ENCODE measurements at regions not wholly inside any gene's neighbourhood (a gene's known extent, or its start where the extent isn't known, plus 50 kb on each side); places are given as distances from the start of the nearest gene placed in this dataset.

- ATAC-seq (no peak), DNase-seq (no peak)
- TF ChIP-seq CTCF (IDR thresholded peaks at IDR 0.05): no peak
- Histone ChIP-seq H3K9me3 (no peaks in the 10 kb centered on the region), H3K36me3 (ENCODE audit: low read depth) (no peaks in the 10 kb centered on the region), H3K4me1 (ENCODE audit: low read depth) (no peaks in the 10 kb centered on the region), H3K4me3 (no peak overlapping the region)
- intact Hi-C loops (cut with DNase I, micrococcal nuclease): no loop called here
Measured at GRCh38 chr10:63919575-63920279, 398.5 kb downstream of the REEP3 start.

GRCh38 chr10:63920926-63921325, 399.7 kb downstream of the REEP3 start:
- H3K4me1 ChIP-seq (ENCODE audit: low read depth): no peaks in the 10 kb centered on the region
- no peak for TF ChIP-seq CTCF (IDR thresholded peaks at IDR 0.05)
- H3K9me3 ChIP-seq: no peaks in the 10 kb centered on the region
- no peak for DNase-seq
- ATAC-seq: no peak
- intact Hi-C loops (cut with DNase I, micrococcal nuclease): no loop called here
- H3K36me3 ChIP-seq (ENCODE audit: low read depth): no peaks in the 10 kb centered on the region
- no peak overlapping the region for H3K4me3 ChIP-seq

GRCh38 chr10:63921908-63922467, 400.8 kb downstream of the REEP3 start:
- Histone ChIP-seq H3K4me1 (ENCODE audit: low read depth) (no peaks in the 10 kb centered on the region), H3K9me3 (no peaks in the 10 kb centered on the region), H3K4me3 (no peak overlapping the region), H3K36me3 (ENCODE audit: low read depth) (no peaks in the 10 kb centered on the region)
- no peak for ATAC-seq
- intact Hi-C loops (cut with DNase I, micrococcal nuclease): no loop called here
- no peak for DNase-seq
- TF ChIP-seq CTCF (IDR thresholded peaks at IDR 0.05): no peak

DNA sequence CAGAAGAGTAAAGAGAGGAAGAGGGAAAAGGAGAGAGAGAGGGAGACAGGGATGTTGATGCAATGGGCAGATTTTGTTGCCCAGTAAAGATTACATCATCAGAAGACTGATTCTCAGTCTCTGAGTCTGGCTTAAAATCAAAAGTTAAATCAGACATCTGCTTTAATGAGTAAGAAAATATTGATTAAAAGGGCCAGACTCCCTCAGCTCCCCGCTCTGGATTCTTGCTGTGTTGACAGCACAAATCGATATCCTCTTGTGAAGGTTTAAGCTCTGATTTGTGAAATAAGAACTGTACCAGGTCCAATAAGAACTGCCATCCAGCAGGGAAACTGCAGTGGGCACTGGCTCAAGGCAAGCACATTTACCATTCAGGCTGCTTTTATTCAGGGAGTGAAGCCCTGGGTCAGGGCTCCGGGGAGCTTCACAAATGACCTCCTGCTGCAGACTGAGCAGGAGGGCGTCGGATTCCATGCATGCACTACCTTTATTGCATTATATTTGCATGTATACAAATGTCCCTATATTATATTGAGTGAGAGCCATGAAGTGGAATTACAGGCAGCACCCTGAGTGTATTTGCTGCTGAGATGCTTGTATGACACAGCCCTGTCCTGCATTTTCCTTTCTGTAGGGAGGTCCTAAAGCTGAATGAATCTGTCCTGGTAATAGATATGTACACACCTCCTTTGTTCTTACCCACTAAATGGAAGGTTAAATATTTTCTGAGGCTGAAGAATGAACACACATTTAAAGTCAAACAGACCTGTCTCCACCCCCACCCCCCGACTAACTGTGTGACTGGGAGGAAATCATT, 401.5 kb downstream of the REEP3 start:
- H3K9me3 ChIP-seq: no peaks in the 10 kb centered on the region
- H3K4me1 ChIP-seq (ENCODE audit: low read depth): no peaks in the 10 kb centered on the region
- ATAC-seq (no peak), DNase-seq (no peak)
- no peaks in the 10 kb centered on the region for H3K36me3 ChIP-seq (ENCODE audit: low read depth)
- no peak for TF ChIP-seq CTCF (IDR thresholded peaks at IDR 0.05)
- H3K4me3 ChIP-seq: no peak overlapping the region
- intact Hi-C loops (cut with DNase I, micrococcal nuclease): no loop called here

DNA sequence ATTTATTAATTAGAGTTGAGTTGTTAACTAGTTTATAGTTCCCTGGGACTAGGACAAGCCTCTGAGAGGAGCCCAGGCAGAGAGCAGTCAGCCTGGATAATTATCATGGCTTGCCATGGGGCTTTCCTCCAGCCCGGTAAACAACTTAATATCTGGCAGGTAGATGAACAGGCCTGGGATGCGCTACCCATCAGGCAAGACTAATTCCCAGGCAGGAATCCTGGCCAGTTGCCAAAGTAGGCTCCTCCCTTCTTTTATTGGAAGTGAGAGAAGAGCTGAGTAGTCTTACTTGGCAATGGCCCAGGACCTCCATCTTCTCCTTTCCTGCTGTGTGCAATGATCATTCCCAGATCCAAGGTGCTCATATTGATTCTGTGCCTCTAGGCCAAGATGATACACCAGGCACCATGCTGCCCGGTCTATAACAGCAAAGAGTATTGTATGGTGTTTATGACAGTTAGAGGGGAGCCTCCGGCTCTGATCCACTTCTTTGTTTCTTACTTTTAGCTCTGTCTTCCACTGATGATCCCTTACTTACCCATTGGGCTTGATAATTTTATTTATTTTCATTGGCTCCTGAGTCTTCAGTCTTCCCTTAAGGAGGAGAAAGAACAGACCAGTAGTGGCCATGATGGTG, 408.7 kb downstream of the REEP3 start:
- TF ChIP-seq CTCF (IDR thresholded peaks at IDR 0.05): no peak
- DNase-seq (peak in 1 of 3 donors; percentile 3), ATAC-seq (no peak)
- no peaks in the 10 kb centered on the region for H3K9me3 ChIP-seq
- no peak overlapping the region for H3K4me3 ChIP-seq
- H3K36me3 ChIP-seq (ENCODE audit: low read depth): no peaks in the 10 kb centered on the region
- intact Hi-C loops (cut with DNase I, micrococcal nuclease): no loop called here
- H3K4me1 ChIP-seq (ENCODE audit: low read depth): no peaks in the 10 kb centered on the region
